Progenitor cell of endocrine pancreas (in vitro differentiated cells): ENCODE measurements at regions not wholly inside any gene's neighbourhood (a gene's known extent, or its start where the extent isn't known, plus 50 kb on each side); places are given as distances from the start of the nearest gene placed in this dataset.
A peak's percentile ranks its signal among the peaks of the same experiment; 100 is the strongest.

ENCODE experiments used
- DNase-seq: peaks from one replicate; pipeline ENCODE4 v3.0.0; 2021; ENCODE audit warnings: low spot score; ENCODE audit not compliant: unreplicated experiment
- H3K27ac Mint-ChIP-seq: 2 replicates; pipeline ENCODE4 v1.8.0; 2021; ENCODE audit warnings: mild to moderate bottlenecking, moderate library complexity, mixed read lengths
- H3K27me3 Mint-ChIP-seq: 2 replicates; pipeline ENCODE4 v1.8.0; 2021; ENCODE audit warnings: mixed read lengths
- H3K36me3 Mint-ChIP-seq: 2 replicates; pipeline ENCODE4 v1.8.0; 2022; ENCODE audit warnings: mixed read lengths; ENCODE audit not compliant: insufficient read depth
- H3K4me1 Mint-ChIP-seq: 2 replicates; pipeline ENCODE4 v1.8.0; 2021; ENCODE audit warnings: low read depth, mixed read lengths
- H3K4me3 Mint-ChIP-seq: 2 replicates; pipeline ENCODE4 v1.8.0; 2021; ENCODE audit warnings: low read depth, mild to moderate bottlenecking, moderate library complexity, mixed read lengths
- H3K9me3 Mint-ChIP-seq: 2 replicates; pipeline ENCODE4 v1.8.0; 2021; ENCODE audit warnings: low read depth, mixed read lengths
- TF ChIP-seq, protein P1 (sequence below): fragments of 200-600 bp; sonication (generic); IDR thresholded peaks from one replicate; pipeline ENCODE4 v1.5.0; 2021; ENCODE audit warnings: antibody characterized with exemption, mild to moderate bottlenecking; ENCODE audit not compliant: unreplicated experiment

DNA sequence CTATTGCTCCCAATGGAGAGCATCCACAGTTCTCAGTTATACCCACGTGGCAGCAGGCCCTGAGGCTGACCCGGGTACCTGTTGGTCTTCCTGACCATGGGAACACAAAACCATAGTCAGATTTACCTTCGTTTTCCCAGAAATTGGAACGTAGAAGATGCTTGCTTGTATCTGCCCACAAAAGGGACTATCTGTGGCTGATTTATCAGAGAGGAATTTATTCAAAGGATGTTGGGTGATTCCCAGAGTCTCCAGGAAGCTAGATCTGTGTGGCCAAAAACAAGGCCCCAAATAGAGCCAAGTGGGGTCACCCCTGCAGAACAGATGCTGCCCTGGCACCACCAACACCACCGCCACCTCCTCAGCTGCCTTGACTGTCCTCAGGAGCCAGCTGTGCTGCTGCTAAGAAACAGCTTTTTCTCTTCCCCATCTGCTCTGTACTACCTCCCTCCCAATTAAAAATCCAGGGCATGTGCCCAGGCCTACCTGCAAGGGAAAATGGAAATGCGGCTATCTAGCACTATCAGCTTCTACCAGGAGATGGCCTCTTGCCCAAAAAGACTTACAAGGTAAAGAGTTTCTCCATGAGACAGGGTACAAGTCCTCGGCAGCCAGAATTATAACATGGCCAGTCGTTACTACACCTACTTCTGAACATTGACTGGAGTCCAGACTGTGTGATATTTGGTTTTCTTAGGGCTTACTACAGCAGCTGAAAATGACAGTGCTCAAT, 128.6 kb upstream of the PLEKHG7 start:
- H3K4me1 Mint-ChIP-seq = peaks cover 6% of the 10 kb centered on the region
- no peaks in the 10 kb centered on the region for H3K27me3 Mint-ChIP-seq
- H3K27ac Mint-ChIP-seq = no peak overlapping the region
- no peak overlapping the region for H3K4me3 Mint-ChIP-seq
- H3K9me3 Mint-ChIP-seq = peaks cover 3% of the 10 kb centered on the region
- TF ChIP-seq, protein P1, sequence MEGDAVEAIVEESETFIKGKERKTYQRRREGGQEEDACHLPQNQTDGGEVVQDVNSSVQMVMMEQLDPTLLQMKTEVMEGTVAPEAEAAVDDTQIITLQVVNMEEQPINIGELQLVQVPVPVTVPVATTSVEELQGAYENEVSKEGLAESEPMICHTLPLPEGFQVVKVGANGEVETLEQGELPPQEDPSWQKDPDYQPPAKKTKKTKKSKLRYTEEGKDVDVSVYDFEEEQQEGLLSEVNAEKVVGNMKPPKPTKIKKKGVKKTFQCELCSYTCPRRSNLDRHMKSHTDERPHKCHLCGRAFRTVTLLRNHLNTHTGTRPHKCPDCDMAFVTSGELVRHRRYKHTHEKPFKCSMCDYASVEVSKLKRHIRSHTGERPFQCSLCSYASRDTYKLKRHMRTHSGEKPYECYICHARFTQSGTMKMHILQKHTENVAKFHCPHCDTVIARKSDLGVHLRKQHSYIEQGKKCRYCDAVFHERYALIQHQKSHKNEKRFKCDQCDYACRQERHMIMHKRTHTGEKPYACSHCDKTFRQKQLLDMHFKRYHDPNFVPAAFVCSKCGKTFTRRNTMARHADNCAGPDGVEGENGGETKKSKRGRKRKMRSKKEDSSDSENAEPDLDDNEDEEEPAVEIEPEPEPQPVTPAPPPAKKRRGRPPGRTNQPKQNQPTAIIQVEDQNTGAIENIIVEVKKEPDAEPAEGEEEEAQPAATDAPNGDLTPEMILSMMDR = peak; percentile 30
- DNase-seq = no peak
- H3K36me3 Mint-ChIP-seq = no peaks in the 10 kb centered on the region

DNA sequence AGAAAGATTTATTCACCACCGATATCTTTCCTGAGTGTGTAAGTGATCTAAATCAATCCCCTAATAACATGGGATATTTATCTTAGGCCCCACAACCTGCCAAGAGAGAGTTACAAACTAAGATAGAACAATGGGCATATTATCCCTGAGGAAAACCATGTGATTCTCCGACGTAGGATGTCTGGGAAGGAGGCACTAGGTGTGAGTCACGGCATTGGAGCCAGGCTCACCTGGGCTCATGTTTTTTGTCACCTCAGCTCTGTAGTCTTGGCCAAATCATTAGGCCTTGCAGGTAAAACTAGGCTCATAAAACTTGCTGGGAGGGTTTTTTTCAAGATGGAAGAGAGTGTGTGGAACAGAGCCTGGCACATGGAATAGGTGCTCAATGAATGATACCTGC, 129.7 kb upstream of the PLEKHG7 start:
- H3K36me3 Mint-ChIP-seq = no peaks in the 10 kb centered on the region
- DNase-seq = no peak
- H3K4me3 Mint-ChIP-seq = no peak overlapping the region
- H3K27me3 Mint-ChIP-seq = no peaks in the 10 kb centered on the region
- TF ChIP-seq, protein P1 = no peak
- H3K9me3 Mint-ChIP-seq = peaks cover 3% of the 10 kb centered on the region
- peaks cover 6% of the 10 kb centered on the region for H3K4me1 Mint-ChIP-seq
- peak overlapping the region; percentile 26 for H3K27ac Mint-ChIP-seq

DNA sequence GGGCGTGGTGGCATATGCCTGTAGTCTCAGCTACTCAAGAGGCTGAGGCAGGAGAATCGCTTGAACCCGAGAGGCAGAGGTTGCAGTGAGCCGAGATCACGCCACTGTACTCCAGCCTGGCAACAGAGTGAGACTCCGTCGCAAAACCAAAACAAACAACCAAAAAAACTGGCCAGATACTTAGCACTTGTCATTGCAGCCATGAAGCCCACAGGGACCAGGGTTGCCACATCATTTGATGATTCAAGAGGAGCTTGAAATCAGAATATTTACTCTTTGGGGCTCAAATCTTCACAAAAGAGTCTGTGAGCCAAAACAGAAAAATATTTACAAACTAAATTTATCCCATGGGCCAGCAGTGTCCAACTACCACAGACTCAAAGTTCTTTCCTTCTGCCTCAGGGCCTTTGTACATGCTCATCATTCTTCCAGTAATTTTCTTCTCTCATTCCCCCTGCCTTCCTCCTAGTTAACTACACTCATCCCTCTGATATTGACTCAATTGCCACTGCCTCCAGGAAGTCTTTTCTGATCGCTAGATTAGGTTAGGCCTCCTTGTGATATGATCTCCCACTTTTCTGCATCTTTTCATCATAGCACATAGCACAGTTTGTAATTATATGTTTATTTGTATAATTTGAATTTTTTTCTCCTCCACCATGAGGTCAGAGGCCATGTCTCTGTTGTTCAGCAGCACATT, 130.8 kb upstream of the PLEKHG7 start:
- Mint-ChIP-seq H3K9me3 (peaks cover 3% of the 10 kb centered on the region), H3K27me3 (no peaks in the 10 kb centered on the region), H3K36me3 (no peaks in the 10 kb centered on the region), H3K4me1 (peaks cover 6% of the 10 kb centered on the region), H3K4me3 (no peak overlapping the region), H3K27ac (no peak overlapping the region)
- DNase-seq = no peak
- TF ChIP-seq, protein P1 = no peak

DNA sequence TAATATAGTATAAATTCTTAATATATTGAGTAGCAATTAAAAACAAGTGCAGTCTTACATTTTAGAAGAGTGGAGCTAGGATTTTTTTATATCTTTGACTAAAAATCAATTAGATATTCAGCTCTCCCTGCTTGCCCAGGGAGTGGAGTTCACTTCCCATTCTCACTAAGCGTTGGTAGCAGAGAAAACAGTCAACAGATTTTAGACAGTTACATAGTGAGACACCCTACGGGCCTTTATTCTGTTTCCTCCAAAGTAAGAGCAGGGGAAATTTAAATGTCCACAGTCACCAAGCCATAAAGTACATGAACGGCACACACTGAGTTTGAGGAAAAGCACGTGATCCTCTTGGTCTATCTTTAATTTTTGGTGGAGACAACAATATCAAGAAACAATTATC, 131.6 kb upstream of the PLEKHG7 start:
- TF ChIP-seq, protein P1 = no peak
- H3K27me3 Mint-ChIP-seq = no peaks in the 10 kb centered on the region
- no peaks in the 10 kb centered on the region for H3K36me3 Mint-ChIP-seq
- no peak overlapping the region for H3K27ac Mint-ChIP-seq
- peaks cover 3% of the 10 kb centered on the region for H3K9me3 Mint-ChIP-seq
- no peak overlapping the region for H3K4me3 Mint-ChIP-seq
- H3K4me1 Mint-ChIP-seq = peaks cover 6% of the 10 kb centered on the region
- no peak for DNase-seq

DNA sequence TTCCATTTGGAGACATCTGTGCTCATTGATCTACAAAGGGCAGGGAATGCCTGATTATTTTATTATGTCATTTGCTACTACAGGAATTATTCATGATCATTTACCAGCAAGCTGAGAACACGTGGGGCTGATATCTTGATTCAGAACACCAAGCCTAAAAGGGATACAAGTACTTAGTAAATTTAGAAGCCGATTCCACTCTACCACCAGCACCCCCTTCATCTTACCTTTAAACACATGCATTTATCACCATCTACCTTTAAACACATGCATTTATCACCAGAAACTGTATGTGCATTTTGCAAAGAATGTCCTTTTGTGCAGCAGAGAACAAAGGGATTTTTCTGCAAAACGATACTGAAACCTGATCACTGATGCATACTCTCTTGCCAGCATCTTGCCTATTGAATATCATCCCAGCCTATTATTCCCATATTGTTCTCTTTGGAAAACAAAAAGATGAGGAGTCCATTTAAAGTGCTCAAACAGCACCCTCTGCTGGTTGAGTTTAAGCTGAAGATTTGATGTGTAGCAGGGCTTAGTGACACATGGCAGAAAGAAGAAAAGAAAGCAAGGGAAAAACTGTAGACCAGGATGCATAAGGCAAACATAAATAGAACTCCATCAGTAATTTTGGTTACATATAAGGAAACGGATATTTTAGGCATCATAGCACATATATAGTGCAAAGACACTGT, 132.6 kb upstream of the PLEKHG7 start:
- DNase-seq = peak; percentile 41

More for the DNA sequence above, 132.6 kb upstream of the PLEKHG7 start:
- Mint-ChIP-seq H3K4me3 (no peak overlapping the region), H3K4me1 (peaks cover 4% of the 10 kb centered on the region), H3K9me3 (peaks cover 3% of the 10 kb centered on the region), H3K27me3 (no peaks in the 10 kb centered on the region), H3K27ac (no peak overlapping the region), H3K36me3 (no peaks in the 10 kb centered on the region)
- TF ChIP-seq, protein P1 = peak; percentile 82
